Activated CD4-positive, alpha-beta T cell treated with anti-CD3 and anti-CD28 coated beads, Interleukin-2, amount 10 ng/mL, durations not matched to agents 7 days and 5 days (primary cell): ENCODE measurements at regions not wholly inside any gene's neighbourhood (a gene's known extent, or its start where the extent isn't known, plus 50 kb on each side); places are given as distances from the start of the nearest gene placed in this dataset.
"Not testable (repeated sequence)": the region's sequence is repeated elsewhere in the genome, so short reads cannot be mapped to it uniquely, and the experiment has no call there.

Experiments used
- CTCF ChIA-PET: fragments of 350-600 bp; sonication (Branson Sonifier 250); formaldehyde crosslinking; loops from one replicate; lab custom pipeline; 2021; ENCODE audit warnings: antibody characterized with exemption; lab: Charles Lee
- POLR2A ChIA-PET: fragments of 350-600 bp; sonication (Branson Sonifier 250); formaldehyde crosslinking; loops from one replicate; lab custom pipeline; 2021; ENCODE audit warnings: antibody characterized with exemption; lab: Charles Lee
- DNase-seq: peaks from one replicate; pipeline ENCODE4 v3.0.0-alpha.2; 2020
- H3K27ac Mint-ChIP-seq: one replicate; pipeline ENCODE4 v1.8.0; 2021; ENCODE audit warnings: mild to moderate bottlenecking, moderate library complexity, mixed read lengths
- H3K27me3 Mint-ChIP-seq: one replicate; pipeline ENCODE4 v1.8.0; 2021; ENCODE audit warnings: mixed read lengths
- H3K36me3 Mint-ChIP-seq: one replicate; pipeline ENCODE4 v1.8.0; 2021; ENCODE audit warnings: low read depth, mixed read lengths
- H3K4me1 Mint-ChIP-seq: one replicate; pipeline ENCODE4 v1.8.0; 2021; ENCODE audit warnings: mixed read lengths
- H3K4me3 Mint-ChIP-seq: one replicate; pipeline ENCODE4 v1.8.0; 2021; ENCODE audit warnings: mild to moderate bottlenecking, moderate library complexity, mixed read lengths
- H3K9me3 Mint-ChIP-seq: one replicate; pipeline ENCODE4 v1.8.0; 2021; ENCODE audit warnings: mixed read lengths

DNA sequence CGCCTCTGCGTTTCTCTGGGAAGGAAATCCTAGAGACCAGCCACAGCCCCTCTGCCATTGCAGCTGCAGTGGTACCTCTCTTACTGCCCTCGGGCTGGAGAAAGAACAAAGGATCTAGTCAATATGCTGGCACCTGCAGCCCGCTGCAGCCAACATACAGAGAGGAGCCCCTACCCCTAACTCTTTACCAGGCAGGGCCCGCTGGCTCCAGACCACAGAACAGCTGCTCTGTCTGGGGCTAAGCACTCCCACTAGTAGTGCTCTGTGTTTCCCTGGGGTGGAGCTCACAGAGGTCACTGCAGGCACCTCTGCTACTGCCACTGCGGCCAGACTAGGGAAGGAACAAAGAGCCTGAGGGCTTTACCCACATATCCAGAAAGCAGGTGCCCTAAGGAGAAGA lies 93.8 kb upstream of the IMPG1 start:
- POLR2A ChIA-PET = no interaction called here
- Mint-ChIP-seq H3K36me3 (no peaks in the 10 kb centered on the region), H3K4me3 (no peak overlapping the region), H3K9me3 (peaks cover 25% of the 10 kb centered on the region), H3K27ac (no peak overlapping the region), H3K4me1 (no peaks in the 10 kb centered on the region), H3K27me3 (no peaks in the 10 kb centered on the region)
- DNase-seq = no peak
- CTCF ChIA-PET = no interaction called here

DNA sequence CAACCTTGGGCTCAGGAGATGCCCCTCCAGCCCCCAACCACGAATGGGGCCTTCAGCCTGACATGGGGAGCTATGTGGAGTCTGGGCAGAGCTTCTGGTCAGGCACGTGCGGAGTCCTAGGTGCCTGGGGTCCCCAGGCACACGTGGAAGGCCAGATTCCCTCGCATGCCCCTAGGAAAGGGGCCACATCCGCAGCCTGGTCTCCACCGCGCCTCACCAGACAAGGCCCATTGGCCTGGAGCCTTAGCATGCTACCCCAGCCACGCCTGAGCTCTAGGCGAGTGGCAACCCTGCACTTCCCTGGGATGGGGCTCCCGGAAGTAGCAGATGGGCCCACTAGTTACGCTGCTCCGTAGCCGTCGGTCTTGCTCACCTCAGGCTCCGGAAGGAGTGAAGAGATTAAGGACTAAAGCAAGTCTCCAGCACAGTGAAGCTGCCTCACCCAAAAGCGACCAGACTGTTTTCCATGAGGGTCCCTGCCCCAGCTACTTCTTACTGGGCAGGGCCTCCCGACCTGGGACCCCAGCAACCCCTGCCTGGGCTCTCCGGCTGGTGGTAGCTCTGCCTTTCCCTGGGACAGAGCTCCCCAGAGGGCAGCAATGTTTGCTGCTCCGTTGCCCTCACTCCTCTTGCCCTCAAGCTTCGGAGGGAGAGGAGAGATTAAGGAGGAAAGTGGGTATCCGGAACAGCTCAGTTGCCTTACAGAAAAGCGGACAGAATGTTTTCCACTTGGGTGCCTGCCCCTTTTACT lies 93.2 kb upstream of the IMPG1 start:
- DNase-seq = no peak
- CTCF ChIA-PET = no interaction called here
- Mint-ChIP-seq H3K27ac (no peak overlapping the region), H3K9me3 (peaks cover 27% of the 10 kb centered on the region), H3K27me3 (no peaks in the 10 kb centered on the region), H3K4me3 (no peak overlapping the region), H3K36me3 (no peaks in the 10 kb centered on the region), H3K4me1 (no peaks in the 10 kb centered on the region)
- POLR2A ChIA-PET = no interaction called here

DNA sequence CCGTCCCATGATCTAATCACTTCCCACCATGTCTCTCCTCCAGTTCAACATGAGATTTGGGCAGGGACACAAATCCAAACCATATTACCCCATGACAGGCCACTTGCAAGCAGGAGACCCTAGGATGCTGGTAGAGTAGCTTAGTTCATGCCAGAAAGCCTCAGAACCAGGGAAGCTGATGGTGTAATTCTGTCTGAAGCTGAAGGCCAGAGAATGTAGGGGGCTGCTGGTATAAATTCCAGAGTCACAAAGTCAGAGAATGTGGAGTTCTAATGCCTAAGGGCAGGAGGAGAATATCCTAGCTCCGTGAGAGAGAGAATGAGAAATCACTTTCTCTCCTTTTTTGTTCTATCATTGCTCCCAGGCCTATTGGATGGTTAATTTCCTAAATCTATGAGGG lies 90.3 kb upstream of the IMPG1 start:
- Mint-ChIP-seq H3K27ac (no peak overlapping the region), H3K9me3 (peaks cover 23% of the 10 kb centered on the region), H3K4me1 (no peaks in the 10 kb centered on the region), H3K27me3 (no peaks in the 10 kb centered on the region), H3K36me3 (no peaks in the 10 kb centered on the region), H3K4me3 (no peak overlapping the region)
- ChIA-PET POLR2A (no interaction called here), CTCF (interaction anchor here (0.6 kb wide), 1 partner anchor 1712 kb away, joined by 5 read pairs; no protein-coding TSS in a partner anchor)
- no peak for DNase-seq

DNA sequence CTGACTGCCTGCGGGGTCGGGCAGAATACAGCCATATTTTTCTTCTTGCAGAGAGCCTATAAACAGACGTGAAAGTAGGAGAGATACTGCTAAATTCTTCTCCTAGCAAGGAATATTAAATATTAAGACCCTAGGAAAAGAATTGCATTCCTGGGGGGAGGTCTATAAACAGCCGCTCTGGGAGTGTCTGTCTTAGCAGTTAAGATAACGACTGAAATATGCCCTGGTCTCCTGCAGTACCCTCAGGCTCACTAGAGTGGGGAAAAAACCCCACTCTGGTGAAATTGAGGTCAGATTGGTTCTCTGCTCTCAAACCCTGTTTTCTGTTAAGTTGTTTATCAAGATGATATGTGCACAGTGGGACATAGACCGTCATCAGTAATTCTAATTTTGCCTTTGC lies 85.3 kb upstream of the IMPG1 start:
- DNase-seq, POLR2A ChIA-PET, H3K27me3 Mint-ChIP-seq, H3K36me3 Mint-ChIP-seq, H3K4me3 Mint-ChIP-seq, H3K4me1 Mint-ChIP-seq, CTCF ChIA-PET, H3K27ac Mint-ChIP-seq: not testable (repeated sequence)
- peaks cover 21% of the 10 kb centered on the region for H3K9me3 Mint-ChIP-seq

DNA sequence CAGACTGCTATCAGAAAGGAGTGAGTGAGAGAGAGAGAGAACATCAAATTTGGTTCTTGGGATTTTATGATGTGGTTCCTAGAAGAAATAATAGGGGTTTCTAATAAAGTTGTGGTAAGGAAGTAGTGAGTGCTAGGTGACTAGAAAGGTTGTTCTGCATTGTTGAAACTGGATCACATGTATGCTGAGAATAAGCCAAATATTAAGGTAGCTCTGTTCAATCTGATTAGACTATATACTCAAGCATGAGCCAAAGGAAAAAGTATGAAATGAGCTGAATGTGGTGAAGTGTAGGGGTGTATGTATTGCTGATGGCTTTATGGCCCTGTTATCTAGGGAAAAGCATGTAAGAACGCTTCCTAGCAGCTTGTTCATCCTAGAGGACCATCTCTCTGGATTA lies 63.0 kb upstream of the IMPG1 start:
- no peaks in the 10 kb centered on the region for H3K4me1 Mint-ChIP-seq
- DNase-seq = no peak
- no peaks in the 10 kb centered on the region for H3K27me3 Mint-ChIP-seq
- H3K4me3 Mint-ChIP-seq = no peak overlapping the region
- CTCF ChIA-PET = interaction anchor here (2.0 kb wide), 1 partner anchor 11 kb away, joined by 4 read pairs; no protein-coding TSS in a partner anchor
- H3K27ac Mint-ChIP-seq = no peak overlapping the region
- H3K36me3 Mint-ChIP-seq = no peaks in the 10 kb centered on the region
- POLR2A ChIA-PET = no interaction called here
- H3K9me3 Mint-ChIP-seq = peaks cover 3% of the 10 kb centered on the region

DNA sequence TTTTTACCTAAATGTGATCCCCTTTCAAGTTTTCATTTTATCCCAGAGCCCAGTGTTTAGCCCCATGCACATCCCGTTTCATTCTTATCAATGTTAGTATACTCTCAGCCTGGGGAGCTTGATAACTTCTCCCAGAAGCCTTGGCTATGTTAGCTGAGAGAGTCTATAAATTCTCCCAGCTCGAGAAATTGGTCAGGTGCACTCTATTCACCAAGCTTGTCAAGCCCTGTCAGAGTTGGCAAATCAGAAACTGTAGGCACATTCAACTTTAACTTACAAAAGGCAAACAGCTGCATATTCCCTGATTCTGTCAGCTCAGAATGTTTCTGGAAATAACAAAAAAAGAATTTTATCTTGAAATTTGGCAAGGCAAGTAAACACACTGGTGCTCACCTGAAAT lies 62.2 kb upstream of the IMPG1 start:
- Mint-ChIP-seq H3K4me1 (no peaks in the 10 kb centered on the region), H3K9me3 (peaks cover 3% of the 10 kb centered on the region), H3K27me3 (no peaks in the 10 kb centered on the region), H3K4me3 (no peak overlapping the region), H3K36me3 (no peaks in the 10 kb centered on the region), H3K27ac (no peak overlapping the region)
- DNase-seq = no peak
- ChIA-PET CTCF (interaction anchor here (2.0 kb wide), 1 partner anchor 12 kb away, joined by 4 read pairs; no protein-coding TSS in a partner anchor), POLR2A (no interaction called here)

DNA sequence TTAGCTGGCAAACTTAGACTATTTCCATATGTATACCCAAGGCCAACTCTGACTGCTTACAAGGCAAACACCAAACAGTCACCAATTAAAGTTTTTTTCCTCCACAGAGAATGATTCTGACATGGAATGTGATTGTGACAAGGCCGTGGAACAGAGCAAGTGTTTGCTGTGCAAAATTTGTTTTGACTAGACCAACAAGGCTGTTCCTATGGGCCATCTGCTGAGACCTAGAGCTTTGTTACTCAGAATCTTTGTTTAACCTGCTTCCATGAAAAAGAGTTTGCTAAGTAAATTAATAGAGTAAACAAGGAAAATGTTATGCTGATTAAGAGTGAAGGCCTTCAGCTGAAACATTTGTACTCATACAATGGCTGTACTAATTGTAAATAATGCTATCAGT lies 51.6 kb upstream of the IMPG1 start:
- POLR2A ChIA-PET = no interaction called here
- DNase-seq = no peak
- Mint-ChIP-seq H3K27me3 (no peaks in the 10 kb centered on the region), H3K9me3 (peaks cover 6% of the 10 kb centered on the region), H3K36me3 (no peaks in the 10 kb centered on the region), H3K27ac (no peak overlapping the region), H3K4me1 (no peaks in the 10 kb centered on the region), H3K4me3 (no peak overlapping the region)
- CTCF ChIA-PET = no interaction called here
